Upper lobe of right lung (tissue), 1 donor: ENCODE measurements at regions not wholly inside any gene's neighbourhood (a gene's known extent, or its start where the extent isn't known, plus 50 kb on each side); places are given as distances from the start of the nearest gene placed in this dataset.
"Not testable (repeated sequence)": the region's sequence is repeated elsewhere in the genome, so short reads cannot be mapped to it uniquely, and the experiment has no call there.

Experiments used
- ATAC-seq: fragments of 200-7000 bp; cut with Tn5 transposase; one replicate; pipeline ENCODE4 v1.9.1; 2020; ENCODE audit warnings: mild to moderate bottlenecking, moderate library complexity
- DNase-seq: peaks from one replicate; pipeline ENCODE4 v3.0.0-alpha.2; 2020
- H3K27ac ChIP-seq: fragments of 200-600 bp; one replicate; pipeline ENCODE4 v1.8.0; 2022
- H3K27me3 ChIP-seq: fragments of 200-600 bp; one replicate; pipeline ENCODE4 v1.8.0; 2022; ENCODE audit warnings: mild to moderate bottlenecking
- H3K36me3 ChIP-seq: fragments of 200-600 bp; one replicate; pipeline ENCODE4 v1.8.0; 2022
- H3K4me1 ChIP-seq: fragments of 200-600 bp; one replicate; pipeline ENCODE4 v1.8.0; 2022
- H3K4me3 ChIP-seq: fragments of 200-600 bp; one replicate; pipeline ENCODE4 v1.8.0; 2022; ENCODE audit warnings: mild to moderate bottlenecking
- H3K9me3 ChIP-seq: fragments of 200-600 bp; one replicate; pipeline ENCODE4 v1.8.0; 2022
- intact Hi-C: fragments of 100-400 bp; cut with DNase I; formaldehyde crosslinking; loops from one replicate; pipeline ENCODE4 v1.11.0; 2022
- TF ChIP-seq, protein P1 (sequence below): fragments of 200-600 bp; IDR thresholded peaks from one replicate; pipeline ENCODE4 v1.8.0; 2022; ENCODE audit warnings: antibody characterized with exemption
- donor health status: DM: no; HTN: yes; CAD: no; lungs with severe emphysema.

DNA sequence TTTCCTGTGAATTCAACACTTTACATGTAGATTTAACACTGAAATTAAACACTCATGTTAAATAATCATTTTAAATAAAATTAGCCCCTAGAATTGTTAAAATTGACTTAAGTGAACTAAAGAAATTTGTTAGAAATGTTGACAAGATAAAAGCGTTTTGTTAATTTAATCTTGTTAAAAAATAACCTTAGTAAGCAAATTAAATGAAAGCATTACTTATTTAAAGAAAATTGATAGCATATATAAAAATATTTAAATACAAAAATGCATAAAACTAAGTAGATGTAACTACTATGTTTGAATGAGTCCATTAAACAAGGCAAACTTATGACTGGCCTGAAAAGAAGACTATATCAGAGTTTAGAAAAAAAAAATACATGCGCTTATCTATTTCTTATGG lies 99.0 kb upstream of the TRPC4 start:
- no peaks in the 10 kb centered on the region for H3K27me3 ChIP-seq
- H3K9me3 ChIP-seq: no peaks in the 10 kb centered on the region
- ATAC-seq: no peak
- TF ChIP-seq, protein P1, sequence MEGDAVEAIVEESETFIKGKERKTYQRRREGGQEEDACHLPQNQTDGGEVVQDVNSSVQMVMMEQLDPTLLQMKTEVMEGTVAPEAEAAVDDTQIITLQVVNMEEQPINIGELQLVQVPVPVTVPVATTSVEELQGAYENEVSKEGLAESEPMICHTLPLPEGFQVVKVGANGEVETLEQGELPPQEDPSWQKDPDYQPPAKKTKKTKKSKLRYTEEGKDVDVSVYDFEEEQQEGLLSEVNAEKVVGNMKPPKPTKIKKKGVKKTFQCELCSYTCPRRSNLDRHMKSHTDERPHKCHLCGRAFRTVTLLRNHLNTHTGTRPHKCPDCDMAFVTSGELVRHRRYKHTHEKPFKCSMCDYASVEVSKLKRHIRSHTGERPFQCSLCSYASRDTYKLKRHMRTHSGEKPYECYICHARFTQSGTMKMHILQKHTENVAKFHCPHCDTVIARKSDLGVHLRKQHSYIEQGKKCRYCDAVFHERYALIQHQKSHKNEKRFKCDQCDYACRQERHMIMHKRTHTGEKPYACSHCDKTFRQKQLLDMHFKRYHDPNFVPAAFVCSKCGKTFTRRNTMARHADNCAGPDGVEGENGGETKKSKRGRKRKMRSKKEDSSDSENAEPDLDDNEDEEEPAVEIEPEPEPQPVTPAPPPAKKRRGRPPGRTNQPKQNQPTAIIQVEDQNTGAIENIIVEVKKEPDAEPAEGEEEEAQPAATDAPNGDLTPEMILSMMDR: no peak
- H3K4me1 ChIP-seq: no peaks in the 10 kb centered on the region
- no peaks in the 10 kb centered on the region for H3K36me3 ChIP-seq
- no peak for DNase-seq
- intact Hi-C loops: no loop called here
- H3K27ac ChIP-seq: no peak overlapping the region
- H3K4me3 ChIP-seq: no peak overlapping the region

DNA sequence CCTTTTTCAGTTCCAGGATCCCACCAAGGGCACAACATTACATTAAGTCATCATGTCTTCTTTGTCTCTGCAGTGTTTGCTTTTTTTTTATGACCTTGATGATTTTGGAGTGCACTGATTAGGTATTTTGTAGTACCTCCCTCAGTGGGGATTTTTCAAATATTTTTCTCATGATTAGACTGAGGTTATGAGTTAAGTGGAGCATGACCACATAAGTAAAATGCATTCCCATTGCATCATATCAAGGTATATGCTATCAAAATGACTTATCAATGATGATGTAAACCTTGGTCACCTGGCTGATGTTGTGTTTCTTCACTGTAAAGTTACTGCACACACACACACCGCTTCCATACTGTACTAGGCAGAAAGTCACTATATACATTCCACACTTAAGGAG lies 96.7 kb upstream of the TRPC4 start:
- intact Hi-C loops: no loop called here
- ATAC-seq (no peak), DNase-seq (no peak)
- Histone ChIP-seq H3K9me3 (no peaks in the 10 kb centered on the region), H3K27me3 (no peaks in the 10 kb centered on the region), H3K4me3 (no peak overlapping the region), H3K27ac (no peak overlapping the region), H3K36me3 (no peaks in the 10 kb centered on the region), H3K4me1 (no peaks in the 10 kb centered on the region)
- TF ChIP-seq, protein P1: no peak

DNA sequence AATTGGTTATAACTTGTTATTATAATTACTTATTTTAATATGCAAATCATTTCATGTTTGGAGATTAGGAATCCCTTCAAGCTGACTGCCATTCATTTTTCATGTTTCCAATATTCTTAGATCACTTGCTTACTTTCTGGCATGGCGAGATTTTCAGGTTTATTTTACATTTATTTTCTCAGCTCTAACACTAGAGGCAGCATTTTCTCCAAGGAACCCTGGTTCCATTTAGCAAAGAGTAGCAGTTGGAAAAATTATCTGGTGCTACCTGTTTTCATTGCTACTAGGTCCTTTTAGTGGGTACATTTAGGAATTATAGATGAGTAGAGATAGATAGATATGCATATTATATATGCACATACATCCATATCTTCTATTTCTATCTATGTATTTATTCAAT lies 90.9 kb upstream of the TRPC4 start:
- no peak overlapping the region for H3K27ac ChIP-seq
- DNase-seq (no peak), ATAC-seq (no peak)
- H3K4me3 ChIP-seq: no peak overlapping the region
- H3K4me1 ChIP-seq: no peaks in the 10 kb centered on the region
- intact Hi-C loops: no loop called here
- no peaks in the 10 kb centered on the region for H3K9me3 ChIP-seq
- no peaks in the 10 kb centered on the region for H3K27me3 ChIP-seq
- TF ChIP-seq, protein P1: no peak
- no peaks in the 10 kb centered on the region for H3K36me3 ChIP-seq

DNA sequence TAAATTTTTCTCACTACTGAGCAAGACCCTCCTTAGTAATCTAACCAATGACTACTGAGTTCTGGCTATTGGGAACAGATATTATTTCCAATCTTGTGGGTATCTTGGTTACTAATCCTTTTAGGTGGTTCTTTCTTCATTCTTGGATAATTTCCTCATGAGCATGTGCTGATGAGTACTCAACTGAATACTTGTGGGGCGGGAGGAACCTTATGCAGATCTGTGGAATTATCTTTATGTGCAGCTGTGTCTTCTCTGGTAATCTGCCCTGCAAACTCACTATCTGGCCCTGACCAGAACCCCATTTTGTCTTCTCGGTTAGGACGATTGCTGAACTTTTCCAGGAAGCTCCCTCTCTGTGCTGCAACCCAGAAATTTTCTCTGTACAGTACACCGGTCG lies 89.7 kb upstream of the TRPC4 start:
- no peak overlapping the region for H3K4me3 ChIP-seq
- no peaks in the 10 kb centered on the region for H3K36me3 ChIP-seq
- H3K4me1 ChIP-seq: no peaks in the 10 kb centered on the region
- ATAC-seq (no peak), DNase-seq (no peak)
- no peaks in the 10 kb centered on the region for H3K9me3 ChIP-seq
- H3K27me3 ChIP-seq: no peaks in the 10 kb centered on the region
- intact Hi-C loops: no loop called here
- no peak overlapping the region for H3K27ac ChIP-seq
- TF ChIP-seq, protein P1: no peak

DNA sequence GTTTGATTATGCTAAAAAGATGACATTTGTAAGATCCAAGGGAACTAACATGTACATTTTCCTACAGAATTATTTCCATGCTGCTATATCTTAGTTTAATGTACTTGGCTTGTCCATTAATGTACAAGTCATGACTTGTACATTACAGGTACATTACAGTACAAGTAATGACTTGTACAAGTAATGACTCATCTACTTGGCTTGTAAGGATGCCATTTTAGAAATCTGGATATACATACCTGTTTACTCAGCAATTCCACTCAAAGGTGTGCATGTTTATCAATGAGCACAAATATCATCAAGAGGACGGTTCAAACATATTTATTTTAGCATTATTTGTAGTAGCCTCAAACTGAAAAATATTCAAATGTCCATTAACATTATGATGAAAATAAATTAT lies 87.0 kb upstream of the TRPC4 start:
- no peaks in the 10 kb centered on the region for H3K4me1 ChIP-seq
- no peak overlapping the region for H3K4me3 ChIP-seq
- H3K9me3 ChIP-seq: no peaks in the 10 kb centered on the region
- no peak for ATAC-seq
- H3K36me3 ChIP-seq: no peaks in the 10 kb centered on the region
- H3K27ac ChIP-seq: no peak overlapping the region
- DNase-seq: no peak
- TF ChIP-seq, protein P1: no peak
- intact Hi-C loops: no loop called here
- H3K27me3 ChIP-seq: no peaks in the 10 kb centered on the region

DNA sequence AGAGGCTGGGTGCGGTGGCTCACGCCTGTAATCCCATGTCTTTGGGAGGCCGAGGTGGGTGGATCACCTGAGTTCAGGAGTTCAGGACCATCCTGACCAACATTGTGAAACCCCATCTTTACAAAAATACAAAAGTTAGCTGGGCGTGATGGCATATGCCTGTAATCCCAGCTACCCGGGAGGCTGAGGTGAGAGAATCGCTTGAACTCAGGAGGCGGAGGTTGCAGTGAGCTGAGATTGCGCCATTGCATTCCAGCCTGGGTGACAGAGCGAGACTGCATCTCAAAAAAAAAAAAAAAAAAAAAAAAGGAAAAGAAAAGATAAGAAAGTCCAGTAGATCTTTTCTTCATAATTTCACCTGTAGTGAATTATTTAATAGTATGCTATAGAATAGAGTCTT lies 85.0 kb upstream of the TRPC4 start:
- H3K36me3 ChIP-seq, H3K9me3 ChIP-seq, ATAC-seq, H3K27ac ChIP-seq, intact Hi-C loops, H3K4me1 ChIP-seq, H3K4me3 ChIP-seq, H3K27me3 ChIP-seq, DNase-seq: not testable (repeated sequence)
